ENCODE measurements at regions not wholly inside any gene's neighbourhood (a gene's known extent, or its start where the extent isn't known, plus 50 kb on each side); places are given as distances from the start of the nearest gene placed in this dataset.

- no peak for DNase-seq (ENCODE audit: low spot score)
- Histone ChIP-seq H3K27me3 (no peaks in the 10 kb centered on the region), H3K27ac (no peak overlapping the region), H3K36me3 (replicated peaks; ENCODE audit: insufficient read depth, low read depth) (no peaks in the 10 kb centered on the region), H3K9me2 (replicated peaks; ENCODE audit: insufficient read depth) (no peaks in the 10 kb centered on the region), H2AFZ (no peak overlapping the region), H3K9me3 (ENCODE audit: low read depth) (no peaks in the 10 kb centered on the region), H4K20me1 (ENCODE audit: insufficient read depth, poor library complexity, severe bottlenecking) (no peaks in the 10 kb centered on the region), H3K4me3 (no peak overlapping the region), H3K4me2 (no peak overlapping the region), H3K79me2 (no peaks in the 10 kb centered on the region), H3K4me1 (ENCODE audit: insufficient read depth) (no peaks in the 10 kb centered on the region)
- WGBS (ENCODE audit: low lambda C conversion rate, missing lambda C conversion rate) = 84% methylated on average over 3 of the region's 3 CpGs
- TF ChIP-seq EZH2phosphoT487 (IDR thresholded peaks at IDR 0.05; ENCODE audit: low read depth, severe bottlenecking, unreplicated experiment) = no peak
- TF ChIP-seq CTCF (IDR thresholded peaks at IDR 0.05; ENCODE audit: poor library complexity) = no peak
- no peak for TF ChIP-seq EZH2 (IDR thresholded peaks at IDR 0.05; ENCODE audit: borderline replicate concordance)
Measured at GRCh38 chr5:52620315-52620714, 167.4 kb upstream of the ITGA1 start.

GRCh38 chr5:52623291-52623690 is 164.4 kb upstream of the ITGA1 start:
- Histone ChIP-seq H4K20me1 (ENCODE audit: insufficient read depth, poor library complexity, severe bottlenecking) (no peaks in the 10 kb centered on the region), H3K27ac (no peak overlapping the region), H3K36me3 (replicated peaks; ENCODE audit: insufficient read depth, low read depth) (no peaks in the 10 kb centered on the region), H3K27me3 (no peaks in the 10 kb centered on the region), H3K4me1 (ENCODE audit: insufficient read depth) (no peaks in the 10 kb centered on the region), H3K4me2 (no peak overlapping the region), H3K4me3 (no peak overlapping the region), H3K79me2 (no peaks in the 10 kb centered on the region), H3K9me3 (ENCODE audit: low read depth) (no peaks in the 10 kb centered on the region), H3K9me2 (replicated peaks; ENCODE audit: insufficient read depth) (no peaks in the 10 kb centered on the region), H2AFZ (no peak overlapping the region)
- 47% methylated on average over 4 of the region's 4 CpGs for WGBS (ENCODE audit: low lambda C conversion rate, missing lambda C conversion rate)
- TF ChIP-seq EZH2 (IDR thresholded peaks at IDR 0.05; ENCODE audit: borderline replicate concordance) (no peak), CTCF (IDR thresholded peaks at IDR 0.05; ENCODE audit: poor library complexity) (no peak), EZH2phosphoT487 (IDR thresholded peaks at IDR 0.05; ENCODE audit: low read depth, severe bottlenecking, unreplicated experiment) (no peak)
- DNase-seq (ENCODE audit: low spot score) = no peak

- H3K4me1 ChIP-seq (ENCODE audit: insufficient read depth) = no peaks in the 10 kb centered on the region
- H3K4me2 ChIP-seq = no peak overlapping the region
- 88% methylated on average over 3 of the region's 3 CpGs for WGBS (ENCODE audit: low lambda C conversion rate, missing lambda C conversion rate)
- no peaks in the 10 kb centered on the region for H3K9me3 ChIP-seq (ENCODE audit: low read depth)
- no peak for TF ChIP-seq EZH2phosphoT487 (IDR thresholded peaks at IDR 0.05; ENCODE audit: low read depth, severe bottlenecking, unreplicated experiment)
- TF ChIP-seq CTCF (IDR thresholded peaks at IDR 0.05; ENCODE audit: poor library complexity) = no peak
- no peak for TF ChIP-seq EZH2 (IDR thresholded peaks at IDR 0.05; ENCODE audit: borderline replicate concordance)
- H4K20me1 ChIP-seq (ENCODE audit: insufficient read depth, poor library complexity, severe bottlenecking) = no peaks in the 10 kb centered on the region
- H3K79me2 ChIP-seq = no peaks in the 10 kb centered on the region
- H2AFZ ChIP-seq = no peak overlapping the region
- no peak overlapping the region for H3K4me3 ChIP-seq
- DNase-seq (ENCODE audit: low spot score) = no peak
- H3K9me2 ChIP-seq (replicated peaks; ENCODE audit: insufficient read depth) = no peaks in the 10 kb centered on the region
- no peak overlapping the region for H3K27ac ChIP-seq
- no peaks in the 10 kb centered on the region for H3K27me3 ChIP-seq
- H3K36me3 ChIP-seq (replicated peaks; ENCODE audit: insufficient read depth, low read depth) = no peaks in the 10 kb centered on the region
Measured at GRCh38 chr5:52624291-52624690, 163.4 kb upstream of the ITGA1 start.

DNA sequence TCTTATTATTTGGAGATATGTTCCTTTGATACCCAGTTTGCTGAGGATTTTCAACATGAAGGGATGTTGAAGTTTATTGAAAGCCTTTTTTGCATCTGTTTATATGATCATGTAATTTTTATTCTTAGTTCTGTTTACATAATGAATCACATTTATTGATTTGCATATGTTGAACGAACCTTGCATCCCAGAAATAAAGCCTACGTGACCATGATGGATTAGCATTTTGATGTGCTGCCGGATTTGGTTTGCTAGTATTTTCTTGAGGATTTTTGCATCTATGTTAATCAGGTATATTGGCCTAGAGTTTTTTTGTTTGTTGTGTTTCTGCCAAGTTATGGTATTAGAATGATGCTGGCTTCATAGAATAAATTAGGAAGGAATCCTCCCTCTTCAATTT is 161.4 kb upstream of the ITGA1 start:
- 92% methylated on average over 3 of the region's 3 CpGs for WGBS (ENCODE audit: low lambda C conversion rate, missing lambda C conversion rate)
- Histone ChIP-seq H3K9me2 (replicated peaks; ENCODE audit: insufficient read depth) (no peaks in the 10 kb centered on the region), H3K9me3 (ENCODE audit: low read depth) (no peaks in the 10 kb centered on the region), H3K36me3 (replicated peaks; ENCODE audit: insufficient read depth, low read depth) (no peaks in the 10 kb centered on the region), H3K4me2 (no peak overlapping the region), H3K4me1 (ENCODE audit: insufficient read depth) (no peaks in the 10 kb centered on the region), H3K79me2 (no peaks in the 10 kb centered on the region), H2AFZ (no peak overlapping the region), H3K4me3 (no peak overlapping the region), H3K27me3 (no peaks in the 10 kb centered on the region), H4K20me1 (ENCODE audit: insufficient read depth, poor library complexity, severe bottlenecking) (no peaks in the 10 kb centered on the region), H3K27ac (no peak overlapping the region)
- TF ChIP-seq EZH2phosphoT487 (IDR thresholded peaks at IDR 0.05; ENCODE audit: low read depth, severe bottlenecking, unreplicated experiment) (no peak), EZH2 (IDR thresholded peaks at IDR 0.05; ENCODE audit: borderline replicate concordance) (no peak), CTCF (IDR thresholded peaks at IDR 0.05; ENCODE audit: poor library complexity) (no peak)
- DNase-seq (ENCODE audit: low spot score) = no peak

All from hepatocyte (in vitro differentiated cells).